Neural progenitor cell (in vitro differentiated cells): ENCODE measurements at regions not wholly inside any gene's neighbourhood (a gene's known extent, or its start where the extent isn't known, plus 50 kb on each side); places are given as distances from the start of the nearest gene placed in this dataset.

Experiments used
- DNase-seq: peaks from one replicate; pipeline ENCODE4 v3.0.0-alpha.2; 2016; ENCODE audit warnings: low spot score
- H2AFZ ChIP-seq: fragments of 200-600 bp; sonication (generic); replicated peaks from 2 replicates; pipeline ENCODE4 v1.6.1; 2016; ENCODE audit warnings: antibody characterized with exemption
- H3F3A ChIP-seq: fragments of 200-600 bp; sonication (generic); 2 replicates; pipeline ENCODE4 v1.6.1; 2016; ENCODE audit warnings: antibody characterized with exemption, low read depth
- H3K27ac ChIP-seq: fragments of 200-600 bp; sonication (generic); 2 replicates; pipeline ENCODE4 v1.5.1; 2016; ENCODE audit warnings: mild to moderate bottlenecking
- H3K27me3 ChIP-seq: fragments of 200-600 bp; sonication (generic); 2 replicates; pipeline ENCODE4 v1.6.1; 2016; ENCODE audit warnings: mild to moderate bottlenecking, moderate library complexity
- H3K36me3 ChIP-seq: fragments of 200-600 bp; sonication (generic); 2 replicates; pipeline ENCODE4 v1.5.1; 2016
- H3K4me1 ChIP-seq: fragments of 200-600 bp; sonication (generic); 2 replicates; pipeline ENCODE4 v1.6.1; 2016; ENCODE audit warnings: mixed run types
- H3K4me2 ChIP-seq: fragments of 200-600 bp; sonication (generic); 2 replicates; pipeline ENCODE4 v1.6.1; 2016
- H3K4me3 ChIP-seq: fragments of 200-600 bp; sonication (generic); 2 replicates; pipeline ENCODE4 v1.5.1; 2016
- H3K79me2 ChIP-seq: fragments of 200-600 bp; sonication (generic); 2 replicates; pipeline ENCODE4 v1.6.1; 2016; ENCODE audit warnings: low read depth
- H3K9ac ChIP-seq: fragments of 200-600 bp; sonication (generic); 2 replicates; pipeline ENCODE4 v1.6.1; 2016
- H3K9me3 ChIP-seq: fragments of 200-600 bp; sonication (generic); 2 replicates; pipeline ENCODE4 v1.5.1; 2016; ENCODE audit warnings: low read depth
- H4K20me1 ChIP-seq: fragments of 200-600 bp; sonication (generic); 2 replicates; pipeline ENCODE4 v1.6.1; 2016; ENCODE audit warnings: low read depth
- H3K27ac Mint-ChIP-seq: 3 replicates; pipeline ENCODE4 v1.8.0; 2021; ENCODE audit warnings: mixed read lengths
- H3K27me3 Mint-ChIP-seq: 2 replicates; pipeline ENCODE4 v1.8.0; 2022; ENCODE audit warnings: low read depth, mild to moderate bottlenecking, inconsistent platforms, moderate library complexity, mixed read lengths; ENCODE audit not compliant: insufficient read depth
- H3K36me3 Mint-ChIP-seq: 3 replicates; pipeline ENCODE4 v1.8.0; 2021; ENCODE audit warnings: mixed read lengths
- H3K4me1 Mint-ChIP-seq: 3 replicates; pipeline ENCODE4 v1.8.0; 2021; ENCODE audit warnings: mixed read lengths
- H3K4me3 Mint-ChIP-seq: 3 replicates; pipeline ENCODE4 v1.8.0; 2021; ENCODE audit warnings: mild to moderate bottlenecking, moderate library complexity, mixed read lengths
- H3K9me3 Mint-ChIP-seq: 3 replicates; pipeline ENCODE4 v1.8.0; 2020; ENCODE audit warnings: mixed read lengths
- EZH2 ChIP-seq: fragments of 200-600 bp; sonication (generic); IDR thresholded peaks from 2 replicates; pipeline ENCODE4 v1.6.1; 2017; ENCODE audit warnings: antibody characterized with exemption, mild to moderate bottlenecking, moderate library complexity
- EZH2phosphoT487 ChIP-seq: fragments of 200-600 bp; sonication (generic); IDR thresholded peaks from 2 replicates; pipeline ENCODE4 v1.6.1; 2017; ENCODE audit warnings: antibody characterized with exemption
- TF ChIP-seq, protein P1 (sequence below): fragments of 200-600 bp; sonication (generic); IDR thresholded peaks from 2 replicates; pipeline ENCODE4 v1.5.1; 2017; ENCODE audit warnings: antibody characterized with exemption, mild to moderate bottlenecking

- Histone ChIP-seq H3K9me3 (no peaks in the 10 kb centered on the region), H3K27me3 (no peaks in the 10 kb centered on the region), H3K9ac (no peak overlapping the region), H2AFZ (no peak overlapping the region), H4K20me1 (no peaks in the 10 kb centered on the region), H3K36me3 (no peaks in the 10 kb centered on the region), H3K4me1 (peaks cover 32% of the 10 kb centered on the region), H3K27ac (no peak overlapping the region), H3K4me2 (peak overlapping the region; percentile 58), H3K4me3 (no peak overlapping the region), H3K79me2 (no peaks in the 10 kb centered on the region), H3F3A (peaks cover 9% of the 10 kb centered on the region)
- no peak for DNase-seq
- Mint-ChIP-seq H3K36me3 (no peaks in the 10 kb centered on the region), H3K4me3 (no peak overlapping the region), H3K27me3 (peaks cover 8% of the 10 kb centered on the region), H3K9me3 (peaks cover 4% of the 10 kb centered on the region), H3K4me1 (peaks cover 33% of the 10 kb centered on the region), H3K27ac (no peak overlapping the region)
- TF ChIP-seq EZH2phosphoT487 (no peak), EZH2 (no peak)
- TF ChIP-seq, protein P1, sequence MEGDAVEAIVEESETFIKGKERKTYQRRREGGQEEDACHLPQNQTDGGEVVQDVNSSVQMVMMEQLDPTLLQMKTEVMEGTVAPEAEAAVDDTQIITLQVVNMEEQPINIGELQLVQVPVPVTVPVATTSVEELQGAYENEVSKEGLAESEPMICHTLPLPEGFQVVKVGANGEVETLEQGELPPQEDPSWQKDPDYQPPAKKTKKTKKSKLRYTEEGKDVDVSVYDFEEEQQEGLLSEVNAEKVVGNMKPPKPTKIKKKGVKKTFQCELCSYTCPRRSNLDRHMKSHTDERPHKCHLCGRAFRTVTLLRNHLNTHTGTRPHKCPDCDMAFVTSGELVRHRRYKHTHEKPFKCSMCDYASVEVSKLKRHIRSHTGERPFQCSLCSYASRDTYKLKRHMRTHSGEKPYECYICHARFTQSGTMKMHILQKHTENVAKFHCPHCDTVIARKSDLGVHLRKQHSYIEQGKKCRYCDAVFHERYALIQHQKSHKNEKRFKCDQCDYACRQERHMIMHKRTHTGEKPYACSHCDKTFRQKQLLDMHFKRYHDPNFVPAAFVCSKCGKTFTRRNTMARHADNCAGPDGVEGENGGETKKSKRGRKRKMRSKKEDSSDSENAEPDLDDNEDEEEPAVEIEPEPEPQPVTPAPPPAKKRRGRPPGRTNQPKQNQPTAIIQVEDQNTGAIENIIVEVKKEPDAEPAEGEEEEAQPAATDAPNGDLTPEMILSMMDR = no peak
These were observed 101.7 kb upstream of the KLF6 start for GRCh38 chr10:3886641-3887251.

DNA sequence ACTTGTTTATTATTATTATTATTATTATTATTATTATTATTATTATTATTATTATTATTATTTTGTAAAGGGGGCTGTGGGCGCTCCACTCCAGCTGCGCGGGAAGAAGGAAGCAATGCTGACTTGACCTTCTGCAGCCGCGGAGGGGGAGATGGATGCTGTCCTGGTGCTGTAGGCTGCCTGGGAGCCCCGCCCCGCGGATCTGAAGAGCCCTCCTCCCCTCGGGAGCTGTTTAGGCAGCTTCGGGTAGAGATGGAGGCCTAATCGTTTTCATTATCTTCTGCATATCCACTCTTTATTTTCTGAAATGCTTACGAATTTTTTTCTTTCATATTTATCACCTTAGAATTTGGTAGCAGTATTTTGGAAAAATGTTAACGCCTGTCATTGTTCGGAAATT, 101.2 kb upstream of the KLF6 start:
- Histone ChIP-seq H3K4me2 (peak overlapping the region; percentile 58), H3K4me1 (peaks cover 32% of the 10 kb centered on the region), H4K20me1 (no peaks in the 10 kb centered on the region), H3K27ac (no peak overlapping the region), H3K9ac (no peak overlapping the region), H3F3A (peaks cover 9% of the 10 kb centered on the region), H3K9me3 (no peaks in the 10 kb centered on the region), H3K79me2 (no peaks in the 10 kb centered on the region), H3K36me3 (no peaks in the 10 kb centered on the region), H3K4me3 (no peak overlapping the region), H2AFZ (no peak overlapping the region), H3K27me3 (no peaks in the 10 kb centered on the region)
- TF ChIP-seq EZH2 (no peak), EZH2phosphoT487 (no peak)
- TF ChIP-seq, protein P1 = no peak
- H3K27ac Mint-ChIP-seq = no peak overlapping the region
- peak; percentile 70 for DNase-seq
- no peaks in the 10 kb centered on the region for H3K36me3 Mint-ChIP-seq
- peaks cover 8% of the 10 kb centered on the region for H3K27me3 Mint-ChIP-seq
- peaks cover 33% of the 10 kb centered on the region for H3K4me1 Mint-ChIP-seq
- peaks cover 7% of the 10 kb centered on the region for H3K9me3 Mint-ChIP-seq
- H3K4me3 Mint-ChIP-seq = no peak overlapping the region

GRCh38 chr10:3882855-3883254, 97.8 kb upstream of the KLF6 start:
- Histone ChIP-seq H3F3A (peaks cover 9% of the 10 kb centered on the region), H3K4me3 (no peak overlapping the region), H2AFZ (no peak overlapping the region), H4K20me1 (no peaks in the 10 kb centered on the region), H3K9ac (no peak overlapping the region), H3K36me3 (no peaks in the 10 kb centered on the region), H3K27me3 (no peaks in the 10 kb centered on the region), H3K4me2 (no peak overlapping the region), H3K4me1 (peaks cover 22% of the 10 kb centered on the region), H3K79me2 (no peaks in the 10 kb centered on the region), H3K9me3 (no peaks in the 10 kb centered on the region), H3K27ac (no peak overlapping the region)
- DNase-seq = no peak
- TF ChIP-seq, protein P1 = no peak
- TF ChIP-seq EZH2 (no peak), EZH2phosphoT487 (no peak)
- Mint-ChIP-seq H3K36me3 (no peaks in the 10 kb centered on the region), H3K27ac (no peak overlapping the region), H3K9me3 (peaks cover 7% of the 10 kb centered on the region), H3K4me1 (peaks cover 21% of the 10 kb centered on the region), H3K4me3 (no peak overlapping the region), H3K27me3 (peaks cover 8% of the 10 kb centered on the region)
